ENCODE measurements at regions not wholly inside any gene's neighbourhood (a gene's known extent, or its start where the extent isn't known, plus 50 kb on each side); places are given as distances from the start of the nearest gene placed in this dataset.

DNA sequence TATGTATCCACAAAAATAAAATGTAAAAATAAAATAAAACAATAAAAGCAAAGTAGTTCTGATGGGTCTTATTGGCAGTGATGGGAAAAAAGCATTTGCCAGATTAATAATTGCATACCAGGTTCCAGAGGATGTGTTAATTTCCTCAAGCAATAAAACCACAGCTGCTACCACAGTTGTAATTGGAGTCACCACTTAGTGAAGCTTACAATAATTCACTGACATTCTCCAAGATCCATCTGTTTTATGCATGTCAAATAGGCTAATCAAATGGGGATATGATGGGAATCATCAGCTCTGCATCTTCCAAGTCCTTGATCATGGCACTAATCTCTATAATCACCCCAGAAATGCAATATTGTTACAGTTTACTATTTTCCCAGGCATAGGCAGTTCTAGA is 123.5 kb upstream of the EMCN start:
- POLR2A ChIA-PET, result no interaction called here
- no TSS peak for BruUV-seq (replicated peaks)
- peaks cover 8% of the 10 kb centered on the region for H3K27me3 Mint-ChIP-seq (ENCODE audit: insufficient read depth, unreplicated experiment)

DNA sequence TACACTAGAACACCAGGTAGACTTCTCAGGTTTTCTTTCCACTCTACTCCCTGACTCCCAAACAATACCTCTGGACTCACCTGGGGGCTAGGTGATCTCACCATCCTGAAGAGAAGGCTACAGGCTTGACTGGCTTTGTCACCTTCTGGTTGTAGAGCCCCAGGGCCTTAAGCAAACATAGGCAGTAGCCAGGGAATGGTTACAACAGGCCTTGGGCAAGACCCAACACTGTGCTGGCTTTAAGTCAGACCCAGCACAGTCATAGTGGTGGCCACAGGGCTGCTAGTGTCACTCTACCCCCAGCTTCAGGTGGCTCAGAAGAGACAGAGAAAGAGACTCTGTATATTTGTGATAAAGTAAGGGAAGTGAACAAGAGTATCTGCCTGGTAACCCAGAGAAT is 118.1 kb upstream of the EMCN start:
- Mint-ChIP-seq H3K27ac (ENCODE audit: unreplicated experiment) (no peak overlapping the region), H3K27me3 (ENCODE audit: insufficient read depth, unreplicated experiment) (peaks cover 8% of the 10 kb centered on the region), H3K4me3 (ENCODE audit: unreplicated experiment) (no peak overlapping the region), H3K36me3 (ENCODE audit: insufficient read depth, unreplicated experiment) (no peaks in the 10 kb centered on the region), H3K9me3 (ENCODE audit: unreplicated experiment) (peaks cover 9% of the 10 kb centered on the region), H3K4me1 (ENCODE audit: low read depth, unreplicated experiment) (no peaks in the 10 kb centered on the region)
- no peaks in the 10 kb centered on the region for H3K9me3 ChIP-seq
- intact Hi-C loops (cut with micrococcal nuclease; ENCODE audit: unreplicated experiment), result loop anchor here (10.0 kb wide), 1 partner anchor 109 kb away; no protein-coding TSS in a partner anchor
- no peaks in the 10 kb centered on the region for H3K4me1 ChIP-seq
- TF ChIP-seq, protein P1, sequence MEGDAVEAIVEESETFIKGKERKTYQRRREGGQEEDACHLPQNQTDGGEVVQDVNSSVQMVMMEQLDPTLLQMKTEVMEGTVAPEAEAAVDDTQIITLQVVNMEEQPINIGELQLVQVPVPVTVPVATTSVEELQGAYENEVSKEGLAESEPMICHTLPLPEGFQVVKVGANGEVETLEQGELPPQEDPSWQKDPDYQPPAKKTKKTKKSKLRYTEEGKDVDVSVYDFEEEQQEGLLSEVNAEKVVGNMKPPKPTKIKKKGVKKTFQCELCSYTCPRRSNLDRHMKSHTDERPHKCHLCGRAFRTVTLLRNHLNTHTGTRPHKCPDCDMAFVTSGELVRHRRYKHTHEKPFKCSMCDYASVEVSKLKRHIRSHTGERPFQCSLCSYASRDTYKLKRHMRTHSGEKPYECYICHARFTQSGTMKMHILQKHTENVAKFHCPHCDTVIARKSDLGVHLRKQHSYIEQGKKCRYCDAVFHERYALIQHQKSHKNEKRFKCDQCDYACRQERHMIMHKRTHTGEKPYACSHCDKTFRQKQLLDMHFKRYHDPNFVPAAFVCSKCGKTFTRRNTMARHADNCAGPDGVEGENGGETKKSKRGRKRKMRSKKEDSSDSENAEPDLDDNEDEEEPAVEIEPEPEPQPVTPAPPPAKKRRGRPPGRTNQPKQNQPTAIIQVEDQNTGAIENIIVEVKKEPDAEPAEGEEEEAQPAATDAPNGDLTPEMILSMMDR (IDR thresholded peaks at IDR 0.05; ENCODE audit: insufficient read depth in 1 of 2, low read depth in 1 of 2, low read length in 1 of 2, severe bottlenecking in 1 of 2, unreplicated experiment in 1 of 2), result no peak
- no peak overlapping the region for H3K4me3 ChIP-seq (ENCODE audit: low read depth, low read length)
- no peak for DNase-seq
- POLR2A ChIA-PET, result no interaction called here
- no peaks in the 10 kb centered on the region for H3K36me3 ChIP-seq (ENCODE audit: control insufficient read depth, insufficient read depth, low read length)
- BruUV-seq (replicated peaks), result no TSS peak
- H3K27me3 ChIP-seq (replicated peaks; ENCODE audit: control insufficient read depth, insufficient read depth, low read length), result no peaks in the 10 kb centered on the region
- CTCF ChIA-PET, result no interaction called here

More for the DNA sequence above, 123.5 kb upstream of the EMCN start:
- Histone ChIP-seq H3K4me3 (ENCODE audit: low read depth, low read length) (no peak overlapping the region), H3K36me3 (ENCODE audit: control insufficient read depth, insufficient read depth, low read length) (no peaks in the 10 kb centered on the region), H3K9me3 (no peaks in the 10 kb centered on the region), H3K27me3 (replicated peaks; ENCODE audit: control insufficient read depth, insufficient read depth, low read length) (no peaks in the 10 kb centered on the region), H3K4me1 (no peaks in the 10 kb centered on the region)
- Mint-ChIP-seq H3K9me3 (ENCODE audit: unreplicated experiment) (peaks cover 9% of the 10 kb centered on the region), H3K36me3 (ENCODE audit: insufficient read depth, unreplicated experiment) (no peaks in the 10 kb centered on the region), H3K27ac (ENCODE audit: unreplicated experiment) (no peak overlapping the region), H3K4me1 (ENCODE audit: low read depth, unreplicated experiment) (no peaks in the 10 kb centered on the region), H3K4me3 (ENCODE audit: unreplicated experiment) (no peak overlapping the region)
- TF ChIP-seq, protein P1 (IDR thresholded peaks at IDR 0.05; ENCODE audit: insufficient read depth in 1 of 2, low read depth in 1 of 2, low read length in 1 of 2, severe bottlenecking in 1 of 2, unreplicated experiment in 1 of 2), result no peak
- DNase-seq, result no peak
- CTCF ChIA-PET, result no interaction called here
- intact Hi-C loops (cut with micrococcal nuclease; ENCODE audit: unreplicated experiment), result no loop called here

DNA sequence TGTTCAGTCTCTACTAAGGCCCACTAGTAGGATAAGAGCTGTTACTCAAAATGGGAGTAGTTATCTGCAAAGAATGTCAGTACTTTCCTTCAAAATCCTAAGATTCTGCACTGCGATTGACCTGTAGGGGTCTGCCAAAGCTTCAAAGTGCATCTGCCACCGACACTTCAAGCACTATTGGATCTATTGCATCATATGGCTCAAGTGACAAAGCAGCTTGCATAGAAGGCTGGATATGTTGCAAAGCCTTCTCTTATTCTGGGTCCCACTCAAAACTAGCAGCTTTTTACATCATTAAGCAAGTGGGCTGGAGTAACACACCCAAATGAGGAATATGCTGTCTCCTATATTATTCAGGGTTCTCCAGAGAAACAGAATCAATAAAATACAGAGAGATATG is 115.4 kb upstream of the EMCN start:
- BruUV-seq (replicated peaks), result no TSS peak
- Mint-ChIP-seq H3K36me3 (ENCODE audit: insufficient read depth, unreplicated experiment) (no peaks in the 10 kb centered on the region), H3K9me3 (ENCODE audit: unreplicated experiment) (peaks cover 9% of the 10 kb centered on the region), H3K4me1 (ENCODE audit: low read depth, unreplicated experiment) (no peaks in the 10 kb centered on the region), H3K4me3 (ENCODE audit: unreplicated experiment) (no peak overlapping the region), H3K27me3 (ENCODE audit: insufficient read depth, unreplicated experiment) (peaks cover 7% of the 10 kb centered on the region), H3K27ac (ENCODE audit: unreplicated experiment) (no peak overlapping the region)
- Histone ChIP-seq H3K4me1 (no peaks in the 10 kb centered on the region), H3K27me3 (replicated peaks; ENCODE audit: control insufficient read depth, insufficient read depth, low read length) (no peaks in the 10 kb centered on the region), H3K36me3 (ENCODE audit: control insufficient read depth, insufficient read depth, low read length) (no peaks in the 10 kb centered on the region), H3K9me3 (no peaks in the 10 kb centered on the region), H3K4me3 (ENCODE audit: low read depth, low read length) (no peak overlapping the region)
- DNase-seq, result no peak
- intact Hi-C loops (cut with micrococcal nuclease; ENCODE audit: unreplicated experiment), result loop anchor here (10.0 kb wide), 1 partner anchor 112 kb away; no protein-coding TSS in a partner anchor
- ChIA-PET CTCF (no interaction called here), POLR2A (no interaction called here)
- TF ChIP-seq, protein P1 (IDR thresholded peaks at IDR 0.05; ENCODE audit: insufficient read depth in 1 of 2, low read depth in 1 of 2, low read length in 1 of 2, severe bottlenecking in 1 of 2, unreplicated experiment in 1 of 2), result no peak

Data from Caco-2 (cell line).